Thyroid gland (tissue), 4 donors: ENCODE measurements at regions not wholly inside any gene's neighbourhood (a gene's known extent, or its start where the extent isn't known, plus 50 kb on each side); places are given as distances from the start of the nearest gene placed in this dataset.
A peak's percentile ranks its signal among the peaks of the same experiment; 100 is the strongest.

Experiments used
- CTCF ChIP-seq, 6 experiments: fragments of 200-600 bp in 3 of 6; fragments of 450-650 bp in 3 of 6; sonication (generic) in 3 of 6; IDR thresholded peaks; one replicate each; pipeline ENCODE4 v1.5.1; 2016 to 2019; ENCODE audit warnings: antibody characterized with exemption in 6 of 6, mild to moderate bottlenecking in 2 of 6, inconsistent platforms in 1 of 6, moderate library complexity in 1 of 6
- POLR2A ChIP-seq, 2 donors: fragments of 450-650 bp; IDR thresholded peaks; one replicate each; pipeline ENCODE4 v1.6.1; 2017; ENCODE audit warnings: antibody characterized with exemption in 2 of 2, mild to moderate bottlenecking in 2 of 2, moderate library complexity in 1 of 2

GRCh38 chr15:98421419-98422129, 226.8 kb upstream of the IGF1R start:
- TF ChIP-seq CTCF (IDR thresholded peaks at IDR 0.05) (peak; percentile 84 to 100 (median 98)), POLR2A (IDR thresholded peaks at IDR 0.05) (no peak)
